Sigmoid colon (tissue), 6 donors: ENCODE measurements at regions not wholly inside any gene's neighbourhood (a gene's known extent, or its start where the extent isn't known, plus 50 kb on each side); places are given as distances from the start of the nearest gene placed in this dataset.

Experiments used
- DNase-seq: peaks from one replicate; pipeline ENCODE4 v3.0.0-alpha.2; 2019
- H3K27ac ChIP-seq, 4 donors: fragments of 200-600 bp; sonication (generic); one replicate each; pipeline ENCODE4 v1.5.1; 2016 to 2019; ENCODE audit warnings: mild to moderate bottlenecking in 1 of 4
- H3K27me3 ChIP-seq, 3 donors: fragments of 200-600 bp; sonication (generic); one replicate each; pipeline ENCODE4 v1.5.1; 2019; ENCODE audit warnings: mild to moderate bottlenecking in 1 of 3
- H3K36me3 ChIP-seq, 4 donors: fragments of 200-600 bp; sonication (generic); one replicate each; pipeline ENCODE4 v1.5.1; 2016 to 2019
- H3K4me1 ChIP-seq, 4 donors: fragments of 200-600 bp; sonication (generic); one replicate each; pipeline ENCODE4 v1.5.1; 2017 to 2019
- H3K4me3 ChIP-seq, 4 donors: fragments of 200-600 bp; sonication (generic); one replicate each; pipeline ENCODE4 v1.5.1; 2017 to 2019; ENCODE audit warnings: mild to moderate bottlenecking in 2 of 4, moderate library complexity in 1 of 4
- H3K9me3 ChIP-seq, 4 donors: fragments of 200-600 bp in 3 of 4; sonication (generic) in 3 of 4; one replicate each; pipeline versions ENCODE4 v1.5.1 to v1.6.1; 2013 to 2019
- CTCF ChIP-seq, 4 experiments: fragments of 450-650 bp in 3 of 4; fragments of 200-600 bp in 1 of 4; IDR thresholded peaks; one replicate each; pipeline ENCODE4 v1.5.1; 2016 to 2019; ENCODE audit warnings: antibody characterized with exemption in 4 of 4, mild to moderate bottlenecking in 3 of 4, moderate library complexity in 2 of 4
- EP300 ChIP-seq, 4 donors: sonication (generic); formaldehyde crosslinking; IDR thresholded peaks; one replicate each; pipeline ENCODE4 v1.6.1; 2017; ENCODE audit warnings: antibody characterized with exemption in 4 of 4
- POLR2A ChIP-seq, 2 donors: fragments of 450-650 bp; IDR thresholded peaks; one replicate each; pipeline ENCODE4 v1.6.1; 2016; ENCODE audit warnings: antibody characterized with exemption in 2 of 2, mild to moderate bottlenecking in 2 of 2, moderate library complexity in 2 of 2
- POLR2AphosphoS5 ChIP-seq, 4 donors: sonication (generic); formaldehyde crosslinking; IDR thresholded peaks; one replicate each; pipeline ENCODE4 v1.6.1; 2017; ENCODE audit warnings: antibody characterized with exemption in 4 of 4
- WGBS, 2 donors: extraction: QIAGEN DNeasy Blood & Tissue Kit; methylation state at CpG; one replicate each; pipeline ENCODE4 v1.1.7; 2013; 5-methylcytosine and 5-hydroxymethylcytosine counted together
- intact Hi-C: fragments of 100-400 bp; cut with DNase I; formaldehyde crosslinking; loops from one replicate; pipeline ENCODE4 v1.15.1; 2023
- donor health status: healthy with polysubstance abuse.
- donor health status: healthy.

GRCh38 chr13:84360822-84361221 lies 478.5 kb upstream of the SLITRK1 start:
- intact Hi-C loops: no loop called here
- Histone ChIP-seq H3K4me1 (no peaks in the 10 kb centered on the region), H3K27me3 (no peaks in the 10 kb centered on the region), H3K9me3 (no peaks in the 10 kb centered on the region), H3K36me3 (no peaks in the 10 kb centered on the region), H3K27ac (no peak overlapping the region), H3K4me3 (no peak overlapping the region)
- WGBS, 2 donors: 82 to 93% methylated on average over 4 of the region's 4 CpGs
- TF ChIP-seq CTCF (IDR thresholded peaks at IDR 0.05): no peak
- TF ChIP-seq POLR2AphosphoS5 (IDR thresholded peaks at IDR 0.05): no peak
- TF ChIP-seq POLR2A (IDR thresholded peaks at IDR 0.05): no peak
- TF ChIP-seq EP300 (IDR thresholded peaks at IDR 0.05): no peak
- DNase-seq: no peak

GRCh38 chr13:84358601-84359000 lies 476.3 kb upstream of the SLITRK1 start:
- no peaks in the 10 kb centered on the region for H3K27me3 ChIP-seq
- intact Hi-C loops: no loop called here
- no peak overlapping the region for H3K27ac ChIP-seq

GRCh38 chr13:84352946-84353345 lies 470.7 kb upstream of the SLITRK1 start:
- Histone ChIP-seq H3K27ac (no peak overlapping the region), H3K27me3 (no peaks in the 10 kb centered on the region), H3K4me3 (no peak overlapping the region), H3K36me3 (no peaks in the 10 kb centered on the region), H3K4me1 (no peaks in the 10 kb centered on the region), H3K9me3 (peaks cover 0 to 2% (median 0%) of the 10 kb centered on the region in 4 donors)
- TF ChIP-seq CTCF (IDR thresholded peaks at IDR 0.05): no peak
- TF ChIP-seq EP300 (IDR thresholded peaks at IDR 0.05): no peak
- TF ChIP-seq POLR2AphosphoS5 (IDR thresholded peaks at IDR 0.05): no peak
- TF ChIP-seq POLR2A (IDR thresholded peaks at IDR 0.05): no peak
- no peak for DNase-seq
- intact Hi-C loops: no loop called here

More at GRCh38 chr13:84358601-84359000, 476.3 kb upstream of the SLITRK1 start:
- no peak overlapping the region for H3K4me3 ChIP-seq
- no peaks in the 10 kb centered on the region for H3K36me3 ChIP-seq
- WGBS, 2 donors: 85 to 91% methylated on average over 4 of the region's 4 CpGs
- TF ChIP-seq POLR2A (IDR thresholded peaks at IDR 0.05): no peak
- no peak for TF ChIP-seq POLR2AphosphoS5 (IDR thresholded peaks at IDR 0.05)
- no peak for TF ChIP-seq CTCF (IDR thresholded peaks at IDR 0.05)
- no peak for DNase-seq
- no peaks in the 10 kb centered on the region for H3K9me3 ChIP-seq
- no peaks in the 10 kb centered on the region for H3K4me1 ChIP-seq

- Histone ChIP-seq H3K4me1 (no peaks in the 10 kb centered on the region), H3K36me3 (no peaks in the 10 kb centered on the region), H3K27me3 (no peaks in the 10 kb centered on the region), H3K4me3 (no peak overlapping the region), H3K9me3 (peaks cover 0 to under 1% (median 0%) of the 10 kb centered on the region in 4 donors), H3K27ac (no peak overlapping the region)
- TF ChIP-seq EP300 (IDR thresholded peaks at IDR 0.05): no peak
- no peak for TF ChIP-seq POLR2A (IDR thresholded peaks at IDR 0.05)
- TF ChIP-seq CTCF (IDR thresholded peaks at IDR 0.05): no peak
- no peak for TF ChIP-seq POLR2AphosphoS5 (IDR thresholded peaks at IDR 0.05)
- no peak for DNase-seq
- intact Hi-C loops: no loop called here
These were observed 457.2 kb upstream of the SLITRK1 start for GRCh38 chr13:84339456-84339855.

- Histone ChIP-seq H3K4me3 (no peak overlapping the region), H3K27me3 (no peaks in the 10 kb centered on the region), H3K27ac (no peak overlapping the region), H3K36me3 (no peaks in the 10 kb centered on the region), H3K4me1 (no peaks in the 10 kb centered on the region), H3K9me3 (no peaks in the 10 kb centered on the region)
- intact Hi-C loops: no loop called here
- WGBS, 2 donors: 62 to 77% methylated on average over 2 of the region's 2 CpGs
- DNase-seq: no peak
- no peak for TF ChIP-seq CTCF (IDR thresholded peaks at IDR 0.05)
- no peak for TF ChIP-seq POLR2A (IDR thresholded peaks at IDR 0.05)
- no peak for TF ChIP-seq EP300 (IDR thresholded peaks at IDR 0.05)
- TF ChIP-seq POLR2AphosphoS5 (IDR thresholded peaks at IDR 0.05): no peak
These were observed 450.1 kb upstream of the SLITRK1 start for GRCh38 chr13:84332346-84332745.
